Endodermal cell (in vitro differentiated cells): ENCODE measurements at regions not wholly inside any gene's neighbourhood (a gene's known extent, or its start where the extent isn't known, plus 50 kb on each side); places are given as distances from the start of the nearest gene placed in this dataset.

ENCODE experiments used
- DNase-seq: peaks from one replicate; pipeline ENCODE4 v3.0.0-alpha.2; 2017
- H3K27ac ChIP-seq: 2 replicates; pipeline ENCODE4 v1.5.1; 2013; ENCODE audit warnings: mild to moderate bottlenecking, low read depth, low read length, moderate library complexity
- H3K27me3 ChIP-seq: 2 replicates; pipeline ENCODE4 v1.6.1; 2013; ENCODE audit warnings: mild to moderate bottlenecking, low read length, moderate library complexity; ENCODE audit not compliant: insufficient read depth, control insufficient read depth, poor library complexity, severe bottlenecking
- H3K36me3 ChIP-seq: 2 replicates; pipeline ENCODE4 v1.7.0; 2013; ENCODE audit warnings: mild to moderate bottlenecking, low read length, moderate library complexity; ENCODE audit not compliant: control insufficient read depth, insufficient read depth
- H3K4me1 ChIP-seq: one replicate; pipeline ENCODE4 v1.7.0; 2013; ENCODE audit warnings: low read length; ENCODE audit not compliant: control insufficient read depth, insufficient read depth
- H3K4me3 ChIP-seq: 2 replicates; pipeline ENCODE4 v1.5.1; 2013; ENCODE audit warnings: mild to moderate bottlenecking, low read length, moderate library complexity
- H3K9ac ChIP-seq: 2 replicates; pipeline ENCODE4 v1.6.1; 2013; ENCODE audit warnings: mild to moderate bottlenecking, low read length, moderate library complexity; ENCODE audit not compliant: poor library complexity, severe bottlenecking; ENCODE audit errors: extremely low read depth
- H3K9me3 ChIP-seq: 2 replicates; pipeline ENCODE4 v1.6.1; 2013; ENCODE audit warnings: mild to moderate bottlenecking, low read length, moderate library complexity; ENCODE audit not compliant: control insufficient read depth
- H3K27ac Mint-ChIP-seq: 2 replicates; pipeline ENCODE4 v1.8.0; 2020; ENCODE audit warnings: mixed read lengths
- H3K27me3 Mint-ChIP-seq: 2 replicates; pipeline ENCODE4 v1.8.0; 2021; ENCODE audit warnings: mild to moderate bottlenecking, mixed read lengths; ENCODE audit not compliant: insufficient read depth
- H3K36me3 Mint-ChIP-seq: 2 replicates; pipeline ENCODE4 v1.8.0; 2020; ENCODE audit warnings: low read depth, mixed read lengths
- H3K4me1 Mint-ChIP-seq: 2 replicates; pipeline ENCODE4 v1.8.0; 2020; ENCODE audit warnings: mixed read lengths
- H3K4me3 Mint-ChIP-seq: 2 replicates; pipeline ENCODE4 v1.8.0; 2020; ENCODE audit warnings: mild to moderate bottlenecking, moderate library complexity, mixed read lengths
- H3K9me3 Mint-ChIP-seq: 2 replicates; pipeline ENCODE4 v1.8.0; 2020; ENCODE audit warnings: mild to moderate bottlenecking, mixed read lengths
- CTCF ChIP-seq: fragments of 200-600 bp; sonication (generic); conservative IDR thresholded peaks from 2 replicates; pipeline ENCODE4 v1.5.0; 2021; ENCODE audit warnings: antibody characterized with exemption, mild to moderate bottlenecking
- WGBS, 2 experiments: methylation state at CpG; one replicate each; pipeline versions ENCODE4 v1.1.5 to v1.1.7; 2013; ENCODE audit warnings: missing lambda C conversion rate in 2 of 2, mixed read lengths in 1 of 2; ENCODE audit not compliant: insufficient coverage in 1 of 2, insufficient read length in 1 of 2; 5-methylcytosine and 5-hydroxymethylcytosine counted together

GRCh38 chr6:165012183-165012582, 297.2 kb downstream of the C6orf118 start:
- H3K4me1 Mint-ChIP-seq = no peaks in the 10 kb centered on the region
- no peak for DNase-seq
- Histone ChIP-seq H3K27me3 (no peaks in the 10 kb centered on the region), H3K27ac (no peak overlapping the region), H3K36me3 (no peaks in the 10 kb centered on the region), H3K4me3 (no peak overlapping the region), H3K9me3 (no peaks in the 10 kb centered on the region), H3K9ac (no peak overlapping the region), H3K4me1 (no peaks in the 10 kb centered on the region)
- no peak overlapping the region for H3K4me3 Mint-ChIP-seq
- 86 to 97% methylated on average over 3 to 4 of the region's 4 CpGs for WGBS, 2 experiments
- TF ChIP-seq CTCF = no peak
- no peaks in the 10 kb centered on the region for H3K36me3 Mint-ChIP-seq
- no peaks in the 10 kb centered on the region for H3K27me3 Mint-ChIP-seq
- H3K9me3 Mint-ChIP-seq = peaks cover 5% of the 10 kb centered on the region
- H3K27ac Mint-ChIP-seq = no peak overlapping the region

GRCh38 chr6:165010556-165011535, 298.6 kb downstream of the C6orf118 start:
- H3K9me3 ChIP-seq = no peaks in the 10 kb centered on the region
- no peaks in the 10 kb centered on the region for H3K27me3 ChIP-seq
- TF ChIP-seq CTCF = no peak
- no peak overlapping the region for H3K27ac Mint-ChIP-seq
- H3K4me1 Mint-ChIP-seq = no peaks in the 10 kb centered on the region
- H3K36me3 Mint-ChIP-seq = no peaks in the 10 kb centered on the region
- H3K9ac ChIP-seq = no peak overlapping the region
- no peak overlapping the region for H3K4me3 ChIP-seq
- H3K27ac ChIP-seq = no peak overlapping the region
- H3K9me3 Mint-ChIP-seq = no peaks in the 10 kb centered on the region
- H3K27me3 Mint-ChIP-seq = no peaks in the 10 kb centered on the region
- DNase-seq = no peak
- no peaks in the 10 kb centered on the region for H3K36me3 ChIP-seq
- WGBS, 2 experiments = 89% methylated on average over 3 to 5 of the region's 5 CpGs
- no peaks in the 10 kb centered on the region for H3K4me1 ChIP-seq
- no peak overlapping the region for H3K4me3 Mint-ChIP-seq

DNA sequence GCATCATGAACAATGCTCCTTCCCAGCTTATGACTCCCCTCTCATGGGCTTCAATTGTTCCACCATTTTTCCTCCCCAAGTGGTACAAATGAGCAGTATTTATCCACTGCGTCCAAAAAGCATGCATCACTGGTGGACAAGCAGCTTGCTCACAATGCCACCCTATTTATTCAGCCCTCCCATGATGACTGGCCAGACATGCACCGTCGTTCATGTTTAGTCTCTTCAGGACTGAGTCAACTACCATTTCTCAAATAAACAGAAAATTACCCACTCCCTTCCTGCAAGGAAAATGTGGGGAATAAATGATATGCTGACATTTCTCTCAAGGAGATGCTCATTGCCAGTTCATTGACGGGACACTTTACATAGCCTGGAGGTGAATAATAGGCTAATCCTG, 300.4 kb downstream of the C6orf118 start:
- no peak for TF ChIP-seq CTCF
- no peaks in the 10 kb centered on the region for H3K4me1 Mint-ChIP-seq
- no peaks in the 10 kb centered on the region for H3K4me1 ChIP-seq
- H3K27ac Mint-ChIP-seq = no peak overlapping the region
- H3K27me3 Mint-ChIP-seq = no peaks in the 10 kb centered on the region
- no peak for DNase-seq
- no peaks in the 10 kb centered on the region for H3K36me3 Mint-ChIP-seq
- H3K27ac ChIP-seq = no peak overlapping the region
- no peaks in the 10 kb centered on the region for H3K27me3 ChIP-seq
- no peaks in the 10 kb centered on the region for H3K9me3 ChIP-seq
- WGBS, 2 experiments = 87 to 90% methylated on average over 4 of the region's 4 CpGs
- no peak overlapping the region for H3K4me3 ChIP-seq
- H3K4me3 Mint-ChIP-seq = no peak overlapping the region
- no peak overlapping the region for H3K9ac ChIP-seq
- H3K36me3 ChIP-seq = no peaks in the 10 kb centered on the region
- H3K9me3 Mint-ChIP-seq = peaks cover 3% of the 10 kb centered on the region
